GM23338 (cell line): ENCODE measurements at regions not wholly inside any gene's neighbourhood (a gene's known extent, or its start where the extent isn't known, plus 50 kb on each side); places are given as distances from the start of the nearest gene placed in this dataset.

Source experiments
- ATAC-seq: fragments of 200-7000 bp; cut with Tn5 transposase; 3 replicates; pipeline ENCODE4 v1.9.1; 2020
- DNase-seq: peaks from one replicate; pipeline ENCODE4 v3.0.0-alpha.2; 2015; ENCODE audit warnings: low spot score
- H2AFZ ChIP-seq: fragments of 200-600 bp; sonication (generic); 2 replicates; pipeline ENCODE4 v1.8.0; 2016; ENCODE audit warnings: antibody characterized with exemption, mild to moderate bottlenecking, moderate library complexity
- H3F3A ChIP-seq: fragments of 200-600 bp; sonication (generic); replicated peaks from 2 replicates; pipeline ENCODE4 v1.8.0; 2017; ENCODE audit warnings: antibody characterized with exemption, mixed run types, low read depth
- H3K27ac ChIP-seq: fragments of 200-600 bp; sonication (generic); 2 replicates; pipeline ENCODE4 v1.6.1; 2016; ENCODE audit warnings: low read depth
- H3K27me3 ChIP-seq: fragments of 200-600 bp; sonication (generic); 2 replicates; pipeline ENCODE4 v1.8.0; 2016; ENCODE audit warnings: mild to moderate bottlenecking, mixed run types, moderate library complexity; ENCODE audit not compliant: insufficient read depth
- H3K36me3 ChIP-seq: fragments of 200-600 bp; sonication (generic); 2 replicates; pipeline ENCODE4 v1.8.0; 2016; ENCODE audit warnings: mild to moderate bottlenecking; ENCODE audit not compliant: insufficient read depth
- H3K4me1 ChIP-seq: fragments of 200-600 bp; sonication (generic); 2 replicates; pipeline ENCODE4 v1.8.0; 2016; ENCODE audit warnings: mild to moderate bottlenecking, moderate library complexity; ENCODE audit not compliant: insufficient read depth
- H3K4me2 ChIP-seq: fragments of 200-600 bp; sonication (generic); 2 replicates; pipeline ENCODE4 v1.7.1; 2017; ENCODE audit warnings: mixed run types
- H3K4me3 ChIP-seq: fragments of 200-600 bp; sonication (generic); 2 replicates; pipeline ENCODE4 v1.6.1; 2016; ENCODE audit warnings: mixed run types
- H3K79me2 ChIP-seq: fragments of 200-600 bp; sonication (generic); replicated peaks from 2 replicates; pipeline ENCODE4 v1.8.0; 2017; ENCODE audit warnings: mild to moderate bottlenecking; ENCODE audit not compliant: insufficient read depth
- H3K9me2 ChIP-seq: fragments of 200-600 bp; sonication (generic); 2 replicates; pipeline ENCODE4 v1.8.0; 2017; ENCODE audit not compliant: insufficient read depth
- H4K20me1 ChIP-seq: fragments of 200-600 bp; sonication (generic); replicated peaks from 2 replicates; pipeline ENCODE4 v1.8.0; 2017; ENCODE audit warnings: mild to moderate bottlenecking; ENCODE audit not compliant: insufficient read depth
- H3K27ac Mint-ChIP-seq: 2 replicates; pipeline ENCODE4 v1.8.0; 2020; ENCODE audit warnings: inconsistent platforms, mild to moderate bottlenecking, moderate library complexity, mixed read lengths
- H3K27me3 Mint-ChIP-seq: 3 replicates; pipeline ENCODE4 v1.8.0; 2022; ENCODE audit warnings: low read depth, mild to moderate bottlenecking, moderate library complexity, mixed read lengths, inconsistent platforms; ENCODE audit not compliant: insufficient read depth, poor library complexity
- H3K36me3 Mint-ChIP-seq: 3 replicates; pipeline ENCODE4 v1.8.0; 2021; ENCODE audit warnings: low read depth, mild to moderate bottlenecking, inconsistent platforms, moderate library complexity, mixed read lengths
- H3K4me1 Mint-ChIP-seq: 3 replicates; pipeline ENCODE4 v1.8.0; 2020; ENCODE audit warnings: mild to moderate bottlenecking, inconsistent platforms, mixed read lengths
- H3K4me3 Mint-ChIP-seq: 3 replicates; pipeline ENCODE4 v1.8.0; 2021; ENCODE audit warnings: moderate library complexity, mild to moderate bottlenecking, inconsistent platforms, mixed read lengths
- H3K9me3 Mint-ChIP-seq: 3 replicates; pipeline ENCODE4 v1.8.0; 2020; ENCODE audit warnings: moderate library complexity, mild to moderate bottlenecking, inconsistent platforms, mixed read lengths
- EZH2phosphoT487 ChIP-seq: fragments of 200-600 bp; sonication (generic); IDR thresholded peaks from one replicate; pipeline ENCODE4 v1.8.1; 2018; ENCODE audit warnings: antibody characterized with exemption; ENCODE audit not compliant: unreplicated experiment
- NANOG ChIP-seq: IDR thresholded peaks from 2 replicates; pipeline ENCODE4 v1.6.1; 2016; ENCODE audit warnings: antibody characterized with exemption, borderline replicate concordance
- STAT1 ChIP-seq: IDR thresholded peaks from one replicate; pipeline ENCODE4 v1.6.1; 2016; ENCODE audit warnings: antibody characterized with exemption; ENCODE audit not compliant: unreplicated experiment
- TF ChIP-seq, protein P1 (sequence below), 2 experiments: fragments of 200-600 bp in 1 of 2; sonication (generic) in 1 of 2; conservative IDR thresholded peaks; 2 replicates each; pipeline versions ENCODE4 v1.5.1 to v1.6.1; 2016 to 2017; ENCODE audit warnings: antibody characterized with exemption in 2 of 2, low read depth in 2 of 2, mild to moderate bottlenecking in 2 of 2, moderate library complexity in 1 of 2
- TF ChIP-seq, protein P2 (sequence below): IDR thresholded peaks from one replicate; pipeline ENCODE4 v1.6.1; 2018; ENCODE audit warnings: antibody characterized with exemption; ENCODE audit not compliant: unreplicated experiment
- TF ChIP-seq, protein P3 (sequence below): IDR thresholded peaks from 2 replicates; pipeline ENCODE4 v1.6.1; 2016; ENCODE audit warnings: antibody characterized with exemption

DNA sequence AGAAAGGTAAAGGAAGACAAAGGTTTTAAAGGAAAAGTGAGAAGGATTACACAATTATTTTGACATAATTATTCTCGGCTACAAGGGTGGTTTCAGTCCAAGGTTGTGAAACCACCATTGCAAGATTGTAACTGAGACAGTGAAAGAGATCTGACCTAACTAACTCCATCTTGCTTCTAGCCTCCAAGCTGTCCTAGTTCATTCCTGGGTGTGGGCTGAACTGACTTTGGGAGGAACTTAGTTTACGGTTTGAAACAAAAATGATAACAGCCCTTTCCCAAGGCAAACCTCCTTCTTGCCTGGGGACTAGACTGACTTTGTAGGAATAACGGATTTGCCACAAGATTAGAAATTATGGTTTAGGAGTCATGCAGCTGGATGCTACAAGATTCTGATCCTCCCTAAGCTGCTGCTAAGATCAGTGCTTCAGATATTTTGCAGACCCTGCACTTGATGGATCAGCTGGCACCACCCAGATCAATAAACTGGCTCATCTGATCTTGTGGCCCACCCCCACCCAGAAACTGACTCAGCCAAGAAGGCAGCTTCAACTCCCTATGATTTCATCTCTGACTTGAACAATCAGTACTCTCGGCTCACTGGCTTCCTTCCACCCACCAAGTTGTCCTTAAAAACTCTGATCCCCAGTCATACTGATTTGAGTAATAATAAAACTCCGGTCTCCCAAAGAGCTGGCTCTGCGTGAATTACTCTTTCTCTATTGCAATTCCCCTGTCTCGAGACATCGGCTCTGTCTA lies 57.7 kb upstream of the AADACL2 start:
- no peaks in the 10 kb centered on the region for H3K27me3 Mint-ChIP-seq

More for the DNA sequence above, 57.7 kb upstream of the AADACL2 start:
- Histone ChIP-seq H3K9me2 (peaks cover 6% of the 10 kb centered on the region; the same call in 1 of the 2 replicates), H4K20me1 (no peaks in the 10 kb centered on the region), H3K4me2 (no peak overlapping the region), H3K79me2 (no peaks in the 10 kb centered on the region), H3K4me3 (no peak overlapping the region), H3F3A (no peaks in the 10 kb centered on the region), H3K4me1 (no peaks in the 10 kb centered on the region), H3K27ac (no peak overlapping the region), H3K27me3 (no peaks in the 10 kb centered on the region), H2AFZ (peak overlapping the region; percentile 34; the same call in 1 of the 2 replicates), H3K36me3 (no peaks in the 10 kb centered on the region)
- ATAC-seq = no peak
- Mint-ChIP-seq H3K27ac (no peak overlapping the region), H3K4me1 (no peaks in the 10 kb centered on the region), H3K36me3 (peaks cover 6% of the 10 kb centered on the region; the same call in 2 of the 3 replicates), H3K4me3 (no peak overlapping the region), H3K9me3 (peaks cover 15% of the 10 kb centered on the region)
- TF ChIP-seq, protein P1, sequence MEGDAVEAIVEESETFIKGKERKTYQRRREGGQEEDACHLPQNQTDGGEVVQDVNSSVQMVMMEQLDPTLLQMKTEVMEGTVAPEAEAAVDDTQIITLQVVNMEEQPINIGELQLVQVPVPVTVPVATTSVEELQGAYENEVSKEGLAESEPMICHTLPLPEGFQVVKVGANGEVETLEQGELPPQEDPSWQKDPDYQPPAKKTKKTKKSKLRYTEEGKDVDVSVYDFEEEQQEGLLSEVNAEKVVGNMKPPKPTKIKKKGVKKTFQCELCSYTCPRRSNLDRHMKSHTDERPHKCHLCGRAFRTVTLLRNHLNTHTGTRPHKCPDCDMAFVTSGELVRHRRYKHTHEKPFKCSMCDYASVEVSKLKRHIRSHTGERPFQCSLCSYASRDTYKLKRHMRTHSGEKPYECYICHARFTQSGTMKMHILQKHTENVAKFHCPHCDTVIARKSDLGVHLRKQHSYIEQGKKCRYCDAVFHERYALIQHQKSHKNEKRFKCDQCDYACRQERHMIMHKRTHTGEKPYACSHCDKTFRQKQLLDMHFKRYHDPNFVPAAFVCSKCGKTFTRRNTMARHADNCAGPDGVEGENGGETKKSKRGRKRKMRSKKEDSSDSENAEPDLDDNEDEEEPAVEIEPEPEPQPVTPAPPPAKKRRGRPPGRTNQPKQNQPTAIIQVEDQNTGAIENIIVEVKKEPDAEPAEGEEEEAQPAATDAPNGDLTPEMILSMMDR (conservative IDR thresholded peaks at IDR 0.05; ENCODE audit: low read depth in 2 of 2) = no peak
- TF ChIP-seq EZH2phosphoT487 = no peak
- TF ChIP-seq NANOG = no peak
- no peak for TF ChIP-seq STAT1
- TF ChIP-seq, protein P2, sequence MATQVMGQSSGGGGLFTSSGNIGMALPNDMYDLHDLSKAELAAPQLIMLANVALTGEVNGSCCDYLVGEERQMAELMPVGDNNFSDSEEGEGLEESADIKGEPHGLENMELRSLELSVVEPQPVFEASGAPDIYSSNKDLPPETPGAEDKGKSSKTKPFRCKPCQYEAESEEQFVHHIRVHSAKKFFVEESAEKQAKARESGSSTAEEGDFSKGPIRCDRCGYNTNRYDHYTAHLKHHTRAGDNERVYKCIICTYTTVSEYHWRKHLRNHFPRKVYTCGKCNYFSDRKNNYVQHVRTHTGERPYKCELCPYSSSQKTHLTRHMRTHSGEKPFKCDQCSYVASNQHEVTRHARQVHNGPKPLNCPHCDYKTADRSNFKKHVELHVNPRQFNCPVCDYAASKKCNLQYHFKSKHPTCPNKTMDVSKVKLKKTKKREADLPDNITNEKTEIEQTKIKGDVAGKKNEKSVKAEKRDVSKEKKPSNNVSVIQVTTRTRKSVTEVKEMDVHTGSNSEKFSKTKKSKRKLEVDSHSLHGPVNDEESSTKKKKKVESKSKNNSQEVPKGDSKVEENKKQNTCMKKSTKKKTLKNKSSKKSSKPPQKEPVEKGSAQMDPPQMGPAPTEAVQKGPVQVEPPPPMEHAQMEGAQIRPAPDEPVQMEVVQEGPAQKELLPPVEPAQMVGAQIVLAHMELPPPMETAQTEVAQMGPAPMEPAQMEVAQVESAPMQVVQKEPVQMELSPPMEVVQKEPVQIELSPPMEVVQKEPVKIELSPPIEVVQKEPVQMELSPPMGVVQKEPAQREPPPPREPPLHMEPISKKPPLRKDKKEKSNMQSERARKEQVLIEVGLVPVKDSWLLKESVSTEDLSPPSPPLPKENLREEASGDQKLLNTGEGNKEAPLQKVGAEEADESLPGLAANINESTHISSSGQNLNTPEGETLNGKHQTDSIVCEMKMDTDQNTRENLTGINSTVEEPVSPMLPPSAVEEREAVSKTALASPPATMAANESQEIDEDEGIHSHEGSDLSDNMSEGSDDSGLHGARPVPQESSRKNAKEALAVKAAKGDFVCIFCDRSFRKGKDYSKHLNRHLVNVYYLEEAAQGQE = no peak
- TF ChIP-seq, protein P3, sequence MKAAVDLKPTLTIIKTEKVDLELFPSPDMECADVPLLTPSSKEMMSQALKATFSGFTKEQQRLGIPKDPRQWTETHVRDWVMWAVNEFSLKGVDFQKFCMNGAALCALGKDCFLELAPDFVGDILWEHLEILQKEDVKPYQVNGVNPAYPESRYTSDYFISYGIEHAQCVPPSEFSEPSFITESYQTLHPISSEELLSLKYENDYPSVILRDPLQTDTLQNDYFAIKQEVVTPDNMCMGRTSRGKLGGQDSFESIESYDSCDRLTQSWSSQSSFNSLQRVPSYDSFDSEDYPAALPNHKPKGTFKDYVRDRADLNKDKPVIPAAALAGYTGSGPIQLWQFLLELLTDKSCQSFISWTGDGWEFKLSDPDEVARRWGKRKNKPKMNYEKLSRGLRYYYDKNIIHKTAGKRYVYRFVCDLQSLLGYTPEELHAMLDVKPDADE = no peak
- no peak for DNase-seq
